Karpas-422 (cell line): ENCODE measurements at regions not wholly inside any gene's neighbourhood (a gene's known extent, or its start where the extent isn't known, plus 50 kb on each side); places are given as distances from the start of the nearest gene placed in this dataset.

Experiments used
- DNase-seq: peaks from one replicate; pipeline ENCODE4 v3.0.0-alpha.2; 2015
- H2AFZ ChIP-seq: fragments of 200-600 bp; sonication (generic); 2 replicates; pipeline ENCODE4 v1.6.1; 2014; ENCODE audit warnings: antibody characterized with exemption, low read length, mixed read lengths
- H3K27ac ChIP-seq: fragments of 200-600 bp; sonication (generic); 2 replicates; pipeline ENCODE4 v1.5.1; 2014; ENCODE audit warnings: mild to moderate bottlenecking, low read length, moderate library complexity
- H3K27me3 ChIP-seq: fragments of 200-600 bp; sonication (generic); 2 replicates; pipeline ENCODE4 v1.6.1; 2014; ENCODE audit warnings: low read length, mixed read lengths
- H3K36me3 ChIP-seq: fragments of 200-600 bp; sonication (generic); 2 replicates; pipeline ENCODE4 v1.6.1; 2014; ENCODE audit warnings: low read length, mixed read lengths; ENCODE audit not compliant: insufficient read depth
- H3K4me1 ChIP-seq: fragments of 200-600 bp; sonication (generic); 2 replicates; pipeline ENCODE4 v1.6.1; 2014; ENCODE audit warnings: mild to moderate bottlenecking, low read length, mixed read lengths
- H3K4me2 ChIP-seq: fragments of 200-600 bp; sonication (generic); 2 replicates; pipeline ENCODE4 v1.6.1; 2014; ENCODE audit warnings: low read length, low read depth, mild to moderate bottlenecking; ENCODE audit not compliant: poor library complexity, severe bottlenecking
- H3K4me3 ChIP-seq: fragments of 200-600 bp; sonication (generic); 2 replicates; pipeline ENCODE4 v1.5.1; 2014; ENCODE audit warnings: mild to moderate bottlenecking, antibody characterized with exemption, low read length, mixed read lengths
- H3K79me2 ChIP-seq: fragments of 200-600 bp; sonication (generic); 2 replicates; pipeline ENCODE4 v1.6.1; 2014; ENCODE audit warnings: mild to moderate bottlenecking, low read length, mixed read lengths
- H3K9ac ChIP-seq: fragments of 200-600 bp; sonication (generic); 2 replicates; pipeline ENCODE4 v1.6.0; 2014; ENCODE audit warnings: low read length
- H3K9me2 ChIP-seq: fragments of 200-600 bp; sonication (generic), shearing (Covaris generic); replicated peaks from 2 replicates; pipeline ENCODE4 v1.6.0; 2014; ENCODE audit warnings: mild to moderate bottlenecking, low read length, moderate library complexity; ENCODE audit not compliant: insufficient read depth
- H3K9me3 ChIP-seq: fragments of 300-700, 200-600 bp; sonication (generic); 2 replicates; pipeline ENCODE4 v1.6.1; 2014; ENCODE audit warnings: low read length, mixed read lengths
- H4K20me1 ChIP-seq: fragments of 200-600 bp; sonication (generic); 2 replicates; pipeline ENCODE4 v1.6.1; 2014; ENCODE audit warnings: mild to moderate bottlenecking, antibody characterized with exemption, low read length, low read depth; ENCODE audit not compliant: insufficient read depth

DNA sequence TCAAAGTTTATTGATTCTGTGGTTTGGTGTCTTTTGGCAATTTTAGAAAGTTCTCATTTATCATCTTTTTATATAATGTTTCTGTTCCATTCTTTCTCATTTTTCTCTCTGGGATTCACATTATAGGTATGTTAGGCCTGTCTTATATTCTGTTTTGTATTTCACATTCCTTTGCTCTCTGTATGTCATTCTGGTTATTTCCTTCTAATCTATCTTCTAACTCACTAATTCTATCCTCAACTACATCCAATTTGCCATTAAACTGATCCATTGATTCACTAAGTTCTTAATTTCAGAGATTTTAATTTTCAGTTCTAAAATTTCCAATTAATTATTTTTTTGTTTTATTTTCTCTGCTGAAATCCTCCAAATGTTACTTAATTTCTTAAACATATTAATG is 234.8 kb downstream of the FOXD2 start:
- no peak overlapping the region for H3K9ac ChIP-seq
- H3K9me3 ChIP-seq: peaks cover 12% of the 10 kb centered on the region
- H3K9me2 ChIP-seq: no peaks in the 10 kb centered on the region
- peaks cover 25% of the 10 kb centered on the region for H3K36me3 ChIP-seq
- DNase-seq: no peak
- 0 out of 2 replicates have a peak, but pooled peaks cover 2% of the 10 kb centered on the region for H3K79me2 ChIP-seq
- no peak overlapping the region for H3K27ac ChIP-seq
- no peaks in the 10 kb centered on the region for H3K27me3 ChIP-seq
- no peak overlapping the region for H2AFZ ChIP-seq
- peaks cover 68% of the 10 kb centered on the region for H3K4me1 ChIP-seq
- H3K4me2 ChIP-seq: no peak overlapping the region
- H4K20me1 ChIP-seq: no peaks in the 10 kb centered on the region
- H3K4me3 ChIP-seq: no peak overlapping the region

DNA sequence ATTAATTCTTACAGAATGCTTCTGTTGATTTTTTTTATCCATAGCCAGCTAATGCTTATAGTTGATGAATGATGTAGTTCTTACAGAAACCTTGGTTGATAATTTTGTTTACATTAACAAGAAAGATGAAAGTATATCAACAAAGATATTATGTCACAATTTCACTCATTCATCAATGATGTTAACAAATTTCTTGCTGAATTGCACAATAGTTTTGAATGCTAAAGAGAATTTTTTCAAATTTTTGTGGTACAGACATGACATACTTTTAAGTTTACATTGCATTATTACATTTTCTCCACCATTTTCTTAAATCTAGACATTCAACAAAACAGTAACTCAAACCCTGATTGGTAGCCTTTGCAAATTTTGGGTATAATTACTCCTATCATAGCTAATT is 236.3 kb downstream of the FOXD2 start:
- Histone ChIP-seq H3K4me2 (peak overlapping the region; percentile 89), H3K27me3 (no peaks in the 10 kb centered on the region), H3K36me3 (peaks cover 25% of the 10 kb centered on the region), H2AFZ (no peak overlapping the region), H3K4me1 (peaks cover 68% of the 10 kb centered on the region), H3K4me3 (no peak overlapping the region), H3K9ac (no peak overlapping the region), H3K9me3 (peaks cover 12% of the 10 kb centered on the region), H3K9me2 (no peaks in the 10 kb centered on the region), H4K20me1 (no peaks in the 10 kb centered on the region), H3K79me2 (0 out of 2 replicates have a peak, but pooled peaks cover 2% of the 10 kb centered on the region), H3K27ac (peak overlapping the region; percentile 97)
- no peak for DNase-seq

DNA sequence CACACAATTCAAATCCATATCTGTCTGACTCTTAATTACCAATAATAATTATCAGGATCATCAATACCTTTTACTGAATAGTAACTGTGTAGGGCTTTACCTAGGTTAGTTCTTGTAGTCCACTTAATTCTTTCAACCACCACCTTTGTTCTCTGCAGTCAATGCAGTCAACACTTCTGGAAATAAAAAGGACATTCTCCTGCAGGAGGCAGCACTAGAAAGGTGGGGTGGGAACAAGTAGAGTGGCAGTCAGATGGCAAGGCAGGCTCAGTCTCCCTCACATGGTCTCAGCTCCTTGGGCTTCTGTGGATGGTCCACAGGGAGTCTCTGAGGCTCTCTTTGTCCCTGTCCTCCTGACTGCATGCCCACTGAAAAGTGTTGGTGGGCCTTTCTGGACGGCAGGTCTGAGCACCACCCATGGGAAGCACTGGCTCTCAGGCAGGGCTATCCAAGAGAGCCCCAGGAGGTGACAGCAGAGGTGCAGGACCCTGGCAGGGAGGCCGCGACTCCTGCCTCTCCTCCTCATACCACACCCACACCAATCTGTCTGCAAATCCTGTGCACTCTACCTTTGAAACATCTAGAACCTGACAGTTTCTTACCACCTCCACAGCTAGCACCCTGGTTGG is 237.3 kb downstream of the FOXD2 start:
- peak overlapping the region; percentile 86; the same call in 1 of the 2 replicates for H3K9ac ChIP-seq
- DNase-seq: no peak
- no peaks in the 10 kb centered on the region for H3K9me2 ChIP-seq
- peaks cover 25% of the 10 kb centered on the region for H3K36me3 ChIP-seq
- 0 out of 2 replicates have a peak overlapping the region, but pooled peaks have one; percentile 17 for H2AFZ ChIP-seq
- H3K9me3 ChIP-seq: peaks cover 12% of the 10 kb centered on the region
- H3K4me3 ChIP-seq: peak overlapping the region; percentile 69; the same call in 1 of the 2 replicates
- peaks cover 68% of the 10 kb centered on the region for H3K4me1 ChIP-seq
- peak overlapping the region; percentile 97 for H3K27ac ChIP-seq
- peak overlapping the region; percentile 89 for H3K4me2 ChIP-seq
- no peaks in the 10 kb centered on the region for H4K20me1 ChIP-seq
- 0 out of 2 replicates have a peak, but pooled peaks cover 2% of the 10 kb centered on the region for H3K79me2 ChIP-seq
- no peaks in the 10 kb centered on the region for H3K27me3 ChIP-seq

DNA sequence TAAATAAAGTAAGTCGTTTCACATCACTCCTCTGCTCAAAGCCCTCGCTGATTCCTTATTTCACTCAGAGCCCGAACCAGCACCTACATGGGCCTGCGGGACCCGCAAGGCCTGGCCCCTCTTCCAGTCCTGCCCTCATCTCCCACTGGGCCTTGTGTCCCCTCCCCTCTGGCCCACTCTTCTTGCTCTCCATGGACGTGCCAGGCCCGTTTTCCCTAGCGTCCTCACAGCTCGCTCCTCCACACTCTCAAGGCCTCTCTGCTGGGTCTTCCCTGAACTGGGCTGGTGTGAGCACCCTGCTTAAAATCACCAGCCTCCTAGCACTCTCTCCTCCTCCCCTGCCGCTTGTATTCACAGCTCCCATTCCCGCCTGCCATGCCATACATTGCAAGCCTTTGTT is 237.9 kb downstream of the FOXD2 start:
- Histone ChIP-seq H2AFZ (no peak overlapping the region), H3K4me2 (peak overlapping the region; percentile 89), H3K36me3 (peaks cover 25% of the 10 kb centered on the region), H3K9me3 (peaks cover 12% of the 10 kb centered on the region), H3K9ac (peak overlapping the region; percentile 86), H3K4me3 (peak overlapping the region; percentile 69), H3K9me2 (no peaks in the 10 kb centered on the region), H4K20me1 (no peaks in the 10 kb centered on the region), H3K79me2 (0 out of 2 replicates have a peak, but pooled peaks cover 2% of the 10 kb centered on the region), H3K4me1 (peaks cover 68% of the 10 kb centered on the region), H3K27ac (peak overlapping the region; percentile 97), H3K27me3 (no peaks in the 10 kb centered on the region)
- DNase-seq: no peak

DNA sequence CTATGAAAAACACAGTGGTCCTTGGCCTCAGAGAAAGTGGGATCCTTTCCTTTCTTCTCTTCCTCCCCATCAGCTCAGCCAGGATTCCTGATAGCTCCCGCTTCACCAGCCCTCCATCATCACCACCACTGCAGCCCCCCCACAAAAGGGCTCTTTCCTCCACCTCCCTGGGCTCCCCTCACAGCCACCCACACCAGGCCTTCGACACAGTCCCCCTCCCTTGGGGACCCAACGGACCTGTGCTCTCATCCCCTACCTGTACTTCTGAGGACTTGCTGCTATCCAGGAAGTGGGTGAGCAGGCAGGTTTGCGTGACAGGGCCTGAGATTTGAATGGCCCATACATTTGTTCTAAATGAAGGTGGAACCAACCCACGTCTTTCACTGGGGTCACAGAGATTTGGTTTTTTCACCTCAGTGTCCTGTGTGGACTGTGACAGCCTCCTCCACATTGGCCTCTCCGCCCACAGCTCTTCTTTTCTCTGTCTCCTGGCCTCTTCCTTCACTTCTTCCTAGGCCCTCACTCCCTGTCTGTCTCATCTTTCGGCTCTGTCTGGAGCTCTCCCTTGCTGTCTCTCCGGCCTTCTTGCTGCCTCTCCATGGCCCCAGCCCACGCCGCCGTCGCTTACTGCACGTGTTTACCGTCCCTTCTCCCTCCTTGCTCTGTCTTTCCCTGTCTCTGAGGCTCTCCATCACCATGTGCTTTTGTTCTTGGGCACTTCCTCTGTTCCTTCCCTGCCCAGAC is 238.6 kb downstream of the FOXD2 start:
- peaks cover 12% of the 10 kb centered on the region for H3K9me3 ChIP-seq
- peak overlapping the region; percentile 97 for H3K27ac ChIP-seq
- peak overlapping the region; percentile 42; the same call in 1 of the 2 replicates for H2AFZ ChIP-seq
- H3K9me2 ChIP-seq: no peaks in the 10 kb centered on the region
- peak overlapping the region; percentile 69 for H3K4me3 ChIP-seq
- peak overlapping the region; percentile 89 for H3K4me2 ChIP-seq
- peaks cover 21% of the 10 kb centered on the region for H3K36me3 ChIP-seq
- peak overlapping the region; percentile 86 for H3K9ac ChIP-seq
- H3K27me3 ChIP-seq: no peaks in the 10 kb centered on the region
- H4K20me1 ChIP-seq: no peaks in the 10 kb centered on the region
- DNase-seq: peak; percentile 84
- H3K79me2 ChIP-seq: 0 out of 2 replicates have a peak, but pooled peaks cover 2% of the 10 kb centered on the region
- H3K4me1 ChIP-seq: peaks cover 70% of the 10 kb centered on the region

DNA sequence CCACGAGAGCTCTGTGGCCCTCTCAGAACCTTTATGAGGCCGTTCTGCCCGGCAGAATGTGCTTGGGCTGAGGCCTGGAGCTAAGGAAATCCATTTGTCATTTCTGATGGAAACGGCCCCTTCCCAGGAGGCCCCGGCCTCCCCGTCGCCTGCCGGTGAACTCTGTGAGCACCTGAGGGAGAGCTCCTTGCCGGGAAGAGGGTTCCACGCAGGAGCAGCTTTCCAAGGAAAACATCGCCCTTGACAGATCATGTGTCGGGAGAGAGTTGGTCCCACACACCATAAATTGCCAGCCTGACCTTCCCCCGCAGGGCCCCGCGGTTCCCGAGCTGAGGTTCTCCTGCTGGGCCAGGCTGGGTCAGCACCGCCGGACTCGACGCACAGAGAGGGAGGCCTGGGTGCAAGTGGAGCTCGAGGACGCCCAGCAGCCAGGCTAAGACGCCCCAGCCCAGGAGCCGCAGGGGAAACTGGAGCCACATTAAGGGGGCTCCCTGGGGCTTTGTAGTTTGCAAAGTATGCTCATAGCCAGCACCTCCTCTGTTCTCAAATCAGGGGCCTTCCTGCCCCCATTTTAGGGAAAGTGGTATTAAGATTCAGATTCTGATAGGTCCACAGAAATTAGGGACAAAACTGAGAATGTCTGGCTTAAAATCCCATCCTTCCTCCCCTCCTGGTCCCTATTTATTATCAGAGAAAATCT is 239.5 kb downstream of the FOXD2 start:
- Histone ChIP-seq H3K9me2 (no peaks in the 10 kb centered on the region), H3K27me3 (no peaks in the 10 kb centered on the region), H3K4me1 (peaks cover 70% of the 10 kb centered on the region), H3K79me2 (0 out of 2 replicates have a peak, but pooled peaks cover 2% of the 10 kb centered on the region), H3K9ac (peak overlapping the region; percentile 86), H4K20me1 (no peaks in the 10 kb centered on the region), H3K4me3 (peak overlapping the region; percentile 69), H3K27ac (peak overlapping the region; percentile 97), H2AFZ (peak overlapping the region; percentile 42; the same call in 1 of the 2 replicates), H3K4me2 (peak overlapping the region; percentile 89), H3K36me3 (peaks cover 20% of the 10 kb centered on the region), H3K9me3 (peaks cover 9% of the 10 kb centered on the region)
- peak; percentile 90 for DNase-seq

DNA sequence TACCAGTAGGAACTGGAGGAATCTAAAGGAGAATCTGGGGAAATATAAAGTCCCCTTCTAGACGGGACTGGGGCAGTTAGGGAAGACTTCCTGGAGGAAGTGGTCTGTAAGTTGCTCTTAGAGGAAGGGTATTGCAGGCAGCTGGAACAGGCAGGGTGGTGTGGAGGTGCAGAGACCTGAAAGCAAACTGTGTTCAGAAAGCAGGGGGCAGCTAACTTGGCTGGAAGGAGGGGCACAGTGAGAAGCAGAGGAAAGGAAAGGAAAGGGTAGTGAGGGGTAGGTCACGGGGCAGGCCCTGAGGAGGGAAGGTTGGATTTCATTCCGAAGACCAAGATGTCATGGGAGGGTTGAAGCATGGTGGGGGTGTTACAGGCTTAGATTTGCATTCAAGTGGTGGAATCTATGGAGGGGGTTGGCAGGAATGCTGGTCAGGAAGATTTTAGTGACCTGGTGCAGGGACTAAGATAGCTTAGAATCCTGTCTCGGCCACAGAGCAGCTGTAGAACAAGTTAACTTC is 240.7 kb downstream of the FOXD2 start:
- Histone ChIP-seq H3K9ac (peak overlapping the region; percentile 34; the same call in 1 of the 2 replicates), H3K79me2 (0 out of 2 replicates have a peak, but pooled peaks cover 2% of the 10 kb centered on the region), H4K20me1 (no peaks in the 10 kb centered on the region), H3K27ac (peak overlapping the region; percentile 97), H3K4me2 (peak overlapping the region; percentile 58), H3K27me3 (no peaks in the 10 kb centered on the region), H3K9me3 (peaks cover 1% of the 10 kb centered on the region; the same call in 1 of the 2 replicates), H3K36me3 (peaks cover 9% of the 10 kb centered on the region), H3K4me3 (peak overlapping the region; percentile 23; the same call in 1 of the 2 replicates), H3K4me1 (peaks cover 71% of the 10 kb centered on the region), H3K9me2 (no peaks in the 10 kb centered on the region), H2AFZ (no peak overlapping the region)
- peak; percentile 42 for DNase-seq
